GM18499 (cell line): ENCODE measurements at regions not wholly inside any gene's neighbourhood (a gene's known extent, or its start where the extent isn't known, plus 50 kb on each side); places are given as distances from the start of the nearest gene placed in this dataset.
"Not testable (repeated sequence)": the region's sequence is repeated elsewhere in the genome, so short reads cannot be mapped to it uniquely, and the experiment has no call there.

ENCODE experiments used
- ATAC-seq: cut with Tn5 transposase; IDR thresholded peaks from one replicate; pipeline ENCODE4 v1.9.1; 2021; ENCODE audit warnings: moderate number of reproducible peaks; ENCODE audit not compliant: insufficient read depth, unreplicated experiment

DNA sequence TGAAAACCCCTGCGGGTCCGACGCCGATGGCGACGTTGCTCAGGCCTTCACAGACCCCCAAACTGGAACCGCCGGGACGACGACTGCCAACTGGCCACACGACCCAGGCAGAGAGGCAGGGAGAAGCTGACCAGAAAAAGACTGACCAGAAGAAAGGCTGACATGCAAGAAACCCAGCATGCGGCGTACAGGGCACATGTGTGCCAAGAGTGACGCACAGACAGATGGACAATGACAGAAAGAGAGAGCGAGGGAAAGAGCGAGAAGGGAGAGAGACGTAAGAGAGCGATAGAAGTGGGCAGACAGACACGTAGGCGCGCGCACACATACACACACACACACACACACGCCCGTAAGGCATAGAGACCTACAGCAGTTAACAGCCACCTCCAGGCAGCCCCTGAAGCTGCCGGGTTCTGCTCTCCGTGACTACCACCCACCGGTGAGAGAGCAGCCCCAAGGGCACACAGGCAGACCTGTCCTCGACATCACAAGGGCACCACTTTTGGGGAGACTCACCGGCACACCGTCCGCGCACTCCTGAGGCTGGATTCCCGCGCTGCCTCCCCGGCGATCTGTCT, 67.2 kb upstream of the ZNF527 start:
- no peak for ATAC-seq

DNA sequence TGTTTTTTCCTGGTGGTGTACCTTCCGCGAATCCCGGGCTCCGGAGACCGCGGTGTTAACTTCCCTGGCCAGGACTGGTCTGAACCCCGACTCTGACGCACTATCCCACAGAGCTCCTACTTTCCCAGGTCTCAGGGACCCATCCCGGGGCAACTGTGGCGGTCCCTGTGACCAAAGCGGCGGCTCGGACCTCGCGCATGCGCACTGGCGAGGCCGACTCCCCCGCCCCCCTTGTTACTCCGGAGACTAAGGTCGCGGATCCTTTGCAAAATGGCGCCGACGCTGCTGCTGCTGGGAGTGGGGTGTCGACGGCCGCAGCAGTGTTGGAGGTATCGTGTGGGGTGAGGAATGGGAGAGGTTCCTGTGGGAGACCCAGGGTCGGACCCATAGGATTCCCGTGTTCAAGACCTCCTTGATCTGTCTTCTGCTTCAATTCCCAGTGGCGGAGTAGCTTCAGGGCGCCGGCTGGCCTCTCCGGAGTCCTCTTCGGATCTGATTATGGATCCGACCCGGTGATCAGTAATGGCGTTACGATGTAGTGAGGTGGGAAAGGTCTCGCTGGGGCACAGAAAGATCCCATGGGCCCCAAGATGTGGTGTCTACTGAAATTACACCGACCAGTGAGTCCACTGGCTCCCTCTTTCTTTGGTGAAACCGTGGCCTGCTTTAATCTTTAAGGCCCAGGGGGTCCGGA, 66.6 kb upstream of the ZNF527 start:
- ATAC-seq = no peak

DNA sequence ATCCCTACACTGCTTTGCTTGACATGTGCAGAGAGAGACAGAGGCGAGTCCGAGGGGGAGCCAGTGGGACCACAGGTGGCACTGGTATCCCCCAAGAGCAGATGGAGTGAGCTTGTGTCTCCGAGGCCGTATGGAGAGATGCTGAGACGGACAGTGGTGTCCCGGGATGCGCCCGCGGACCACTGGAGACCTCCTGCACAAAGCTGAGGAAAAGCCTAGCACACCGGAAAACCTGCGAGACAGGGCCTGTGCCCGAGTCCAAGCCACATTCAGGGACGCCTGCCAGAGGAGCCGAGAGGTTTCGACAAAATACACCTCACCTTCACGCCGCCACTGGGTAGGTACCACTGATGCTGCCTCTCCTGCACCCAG, 66.0 kb upstream of the ZNF527 start:
- ATAC-seq = no peak

DNA sequence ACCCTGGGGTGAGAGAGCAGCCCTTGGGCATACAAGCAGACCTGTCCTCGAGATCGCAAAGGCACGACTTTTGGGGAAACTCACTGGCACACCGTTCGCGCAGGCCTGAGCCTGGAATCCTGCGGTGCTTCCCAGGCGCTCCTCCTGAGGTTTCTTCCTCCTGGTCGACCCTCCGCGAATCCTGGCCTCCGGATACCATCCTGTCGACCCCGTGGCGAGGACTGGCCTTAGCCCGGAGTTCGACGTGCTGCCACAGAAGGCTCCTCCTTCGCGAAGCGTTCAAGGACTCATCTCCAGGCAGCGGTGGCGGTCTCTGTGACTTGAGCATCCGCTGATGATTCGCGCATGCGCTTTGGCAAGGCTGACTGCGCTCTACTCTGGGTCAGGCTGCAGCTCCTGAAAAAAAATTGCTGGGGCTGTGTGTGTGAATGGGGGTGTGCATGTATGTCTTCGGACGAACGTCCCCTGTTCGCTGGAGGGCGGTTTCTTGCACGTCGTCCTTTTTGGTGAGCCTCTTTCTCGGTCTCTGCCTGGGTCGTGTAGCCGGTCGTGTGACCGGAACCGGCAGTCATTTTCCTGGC, 64.4 kb upstream of the ZNF527 start:
- no peak for ATAC-seq

DNA sequence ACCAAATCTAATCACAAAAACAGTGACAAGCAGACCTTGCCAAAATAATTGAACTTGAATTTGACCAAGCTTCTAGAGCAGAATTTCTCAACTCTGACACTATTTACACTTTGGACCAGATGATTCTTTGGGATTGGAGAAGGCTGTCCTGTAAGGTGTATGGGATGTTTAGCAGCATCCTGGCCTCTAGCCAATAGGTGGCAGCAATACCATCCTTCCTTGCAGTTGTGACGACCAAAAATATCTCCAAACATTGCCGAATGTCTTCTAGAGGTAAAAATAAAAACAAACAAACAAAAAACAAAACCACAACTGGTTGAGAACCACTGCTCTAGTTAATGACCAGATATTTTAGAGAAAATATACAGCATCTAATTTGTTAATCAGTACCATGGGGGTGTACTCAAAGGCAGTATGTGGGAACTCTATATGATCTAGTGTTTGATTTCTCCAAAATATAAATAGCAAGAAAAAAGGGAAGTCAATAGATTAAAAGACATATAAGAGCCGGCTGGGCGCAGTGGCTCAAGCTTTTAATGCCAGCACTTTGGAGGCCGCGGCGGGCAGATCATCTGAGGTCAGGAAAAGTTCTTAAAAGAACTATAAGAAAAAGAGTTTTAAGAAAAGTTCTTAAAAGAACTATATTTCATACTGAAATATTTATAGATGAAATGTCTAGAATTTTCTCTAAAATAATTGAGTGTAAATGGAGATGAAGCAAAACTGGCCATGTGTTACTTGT, 60.9 kb upstream of the ZNF527 start:
- ATAC-seq = no peak

DNA sequence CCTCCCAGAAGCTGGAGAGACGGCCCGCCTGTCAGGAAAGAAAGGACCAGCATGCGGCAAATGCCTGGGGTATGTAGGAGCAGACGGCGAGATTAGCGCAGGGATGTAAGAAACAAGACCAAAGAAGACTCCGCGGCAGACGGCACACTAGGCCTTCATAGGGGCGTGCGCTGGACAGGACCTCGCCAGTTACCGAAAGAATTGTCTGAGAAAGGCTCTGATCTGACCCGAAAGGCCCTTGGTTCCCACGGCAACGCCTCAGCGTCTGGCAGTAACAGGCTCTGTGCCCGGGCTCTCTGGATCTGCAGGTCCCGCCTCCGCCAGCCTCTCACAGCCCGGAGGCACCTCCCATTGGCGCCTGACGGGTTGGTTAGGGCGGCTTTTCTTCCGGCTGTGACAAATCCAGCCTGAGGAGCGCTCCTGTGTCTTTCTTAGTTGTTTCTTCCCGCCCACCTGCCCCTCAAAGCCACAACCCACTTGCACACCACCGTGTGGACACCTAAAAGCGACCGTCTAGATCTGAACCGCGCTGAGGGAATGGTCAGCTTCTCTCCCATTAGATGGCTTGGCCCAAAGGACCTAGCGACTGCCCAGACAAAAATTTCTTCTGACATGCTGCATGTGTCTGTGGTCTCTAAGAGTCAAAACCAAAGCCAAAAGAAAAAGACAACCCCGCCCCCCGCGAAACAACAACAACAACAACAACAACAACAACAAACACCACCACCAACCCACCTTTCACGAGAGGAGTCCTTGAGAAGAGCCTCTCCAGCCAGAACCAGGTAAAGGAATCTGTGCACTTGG, 58.2 kb upstream of the ZNF527 start:
- ATAC-seq = not testable (repeated sequence)

DNA sequence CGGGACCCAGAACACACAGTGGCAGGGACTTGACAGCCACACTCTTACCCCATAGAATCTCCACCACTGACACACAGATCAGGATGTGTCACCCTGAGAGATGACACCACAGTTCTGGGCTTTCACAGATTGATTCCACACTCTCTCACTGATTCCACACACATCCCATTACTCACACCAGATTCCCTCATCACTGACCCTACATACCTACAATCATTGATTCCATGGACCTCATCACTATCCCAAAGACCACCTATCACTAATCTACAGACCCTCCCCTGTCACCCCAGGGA, 57.6 kb upstream of the ZNF527 start:
- ATAC-seq = no peak

DNA sequence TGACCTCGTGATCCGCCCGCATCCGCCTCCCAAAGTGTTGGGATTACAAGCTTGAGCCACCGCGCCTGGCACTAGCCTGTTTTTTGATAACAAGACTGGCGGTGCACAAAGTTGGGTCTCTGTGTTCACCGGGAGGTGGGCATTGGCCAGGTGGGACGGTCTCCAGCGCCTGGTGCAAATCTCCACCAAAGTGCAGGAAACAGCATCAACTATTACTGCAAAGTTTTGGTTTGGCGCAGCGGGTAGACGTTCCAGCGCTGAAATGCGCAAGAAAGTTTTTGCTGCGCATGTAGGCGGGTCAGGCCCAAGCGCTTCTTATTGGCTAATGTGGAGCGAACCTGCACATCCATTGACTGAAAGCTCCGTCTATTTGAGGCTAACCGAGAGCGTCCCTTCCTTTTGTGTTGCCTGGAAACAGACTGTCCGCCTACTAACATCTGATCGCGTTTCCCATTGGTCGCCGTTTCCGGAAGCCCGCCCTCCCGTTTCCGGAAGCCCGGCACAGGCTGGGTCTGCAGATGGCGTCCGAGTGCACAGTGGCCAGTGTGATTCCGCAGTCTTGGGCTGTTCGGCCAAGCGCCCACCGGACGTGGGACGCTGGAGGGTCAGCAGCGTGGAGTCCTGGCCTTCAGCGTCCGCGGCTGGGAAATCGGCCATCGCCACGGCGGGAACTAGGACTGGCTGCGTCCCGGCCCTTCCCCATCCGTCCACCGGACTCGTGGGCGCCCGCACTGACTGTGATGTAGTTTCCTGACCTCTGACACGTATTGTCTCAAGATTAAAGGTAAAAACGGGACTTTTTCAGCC, 53.3 kb upstream of the ZNF527 start:
- ATAC-seq = peak; percentile 92

DNA sequence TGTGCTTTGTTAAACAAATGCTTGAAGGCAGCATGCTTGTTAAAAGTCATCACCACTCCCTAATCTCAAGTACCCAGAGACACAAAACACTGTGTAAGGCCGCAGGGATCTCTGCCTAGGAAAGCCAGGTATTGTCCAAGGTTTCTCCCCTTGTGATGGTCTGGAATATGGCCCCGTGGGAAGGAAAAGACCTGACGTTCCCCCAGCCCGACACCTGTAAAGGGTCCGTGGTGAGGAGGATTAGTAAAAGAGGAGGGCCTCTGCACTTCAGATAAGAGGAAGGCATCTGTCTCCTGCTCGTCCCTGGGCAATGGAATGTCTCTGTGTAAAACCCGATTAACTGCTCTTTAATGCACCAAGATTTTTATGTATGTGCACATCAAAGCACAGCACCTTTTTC, 49.9 kb upstream of the ZNF527 start:
- ATAC-seq = not testable (repeated sequence)
